ENCODE measurements at regions not wholly inside any gene's neighbourhood (a gene's known extent, or its start where the extent isn't known, plus 50 kb on each side); places are given as distances from the start of the nearest gene placed in this dataset.

- Mint-ChIP-seq H3K27me3 (ENCODE audit: unreplicated experiment) (peaks cover 45% of the 10 kb centered on the region), H3K36me3 (ENCODE audit: unreplicated experiment) (no peaks in the 10 kb centered on the region), H3K27ac (ENCODE audit: unreplicated experiment) (no peak overlapping the region), H3K4me3 (ENCODE audit: unreplicated experiment) (no peak overlapping the region), H3K9me3 (ENCODE audit: unreplicated experiment) (no peaks in the 10 kb centered on the region), H3K4me1 (ENCODE audit: unreplicated experiment) (peaks cover 7% of the 10 kb centered on the region)
- DNase-seq (ENCODE audit: extremely low spot score, unreplicated experiment): no peak
- no peak for TF ChIP-seq CTCF (IDR thresholded peaks at IDR 0.05)
Measured at GRCh38 chr3:72127224-72127612, 342.3 kb upstream of the PROK2 start.

- Mint-ChIP-seq H3K4me3 (ENCODE audit: unreplicated experiment) (no peak overlapping the region), H3K4me1 (ENCODE audit: unreplicated experiment) (peaks cover 7% of the 10 kb centered on the region), H3K9me3 (ENCODE audit: unreplicated experiment) (no peaks in the 10 kb centered on the region), H3K36me3 (ENCODE audit: unreplicated experiment) (no peaks in the 10 kb centered on the region), H3K27ac (ENCODE audit: unreplicated experiment) (no peak overlapping the region), H3K27me3 (ENCODE audit: unreplicated experiment) (peaks cover 47% of the 10 kb centered on the region)
- TF ChIP-seq CTCF (IDR thresholded peaks at IDR 0.05): no peak
- no peak for DNase-seq (ENCODE audit: extremely low spot score, unreplicated experiment)
Measured at GRCh38 chr3:72126441-72127223, 341.7 kb upstream of the PROK2 start.

GRCh38 chr3:72123908-72124441, 339.0 kb upstream of the PROK2 start:
- H3K9me3 Mint-ChIP-seq (ENCODE audit: unreplicated experiment): no peaks in the 10 kb centered on the region
- H3K4me1 Mint-ChIP-seq (ENCODE audit: unreplicated experiment): peaks cover 7% of the 10 kb centered on the region
- no peak for DNase-seq (ENCODE audit: extremely low spot score, unreplicated experiment)
- H3K27me3 Mint-ChIP-seq (ENCODE audit: unreplicated experiment): peaks cover 41% of the 10 kb centered on the region
- TF ChIP-seq CTCF (IDR thresholded peaks at IDR 0.05): no peak
- H3K27ac Mint-ChIP-seq (ENCODE audit: unreplicated experiment): no peak overlapping the region
- H3K4me3 Mint-ChIP-seq (ENCODE audit: unreplicated experiment): no peak overlapping the region
- H3K36me3 Mint-ChIP-seq (ENCODE audit: unreplicated experiment): no peaks in the 10 kb centered on the region

GRCh38 chr3:72120806-72121778, 336.1 kb upstream of the PROK2 start:
- peaks cover 7% of the 10 kb centered on the region for H3K4me1 Mint-ChIP-seq (ENCODE audit: unreplicated experiment)
- DNase-seq (ENCODE audit: extremely low spot score, unreplicated experiment): no peak
- no peak for TF ChIP-seq CTCF (IDR thresholded peaks at IDR 0.05)
- H3K36me3 Mint-ChIP-seq (ENCODE audit: unreplicated experiment): no peaks in the 10 kb centered on the region
- H3K27ac Mint-ChIP-seq (ENCODE audit: unreplicated experiment): no peak overlapping the region
- peaks cover 27% of the 10 kb centered on the region for H3K27me3 Mint-ChIP-seq (ENCODE audit: unreplicated experiment)
- no peaks in the 10 kb centered on the region for H3K9me3 Mint-ChIP-seq (ENCODE audit: unreplicated experiment)
- no peak overlapping the region for H3K4me3 Mint-ChIP-seq (ENCODE audit: unreplicated experiment)

- Mint-ChIP-seq H3K9me3 (ENCODE audit: unreplicated experiment) (no peaks in the 10 kb centered on the region), H3K27me3 (ENCODE audit: unreplicated experiment) (peaks cover 21% of the 10 kb centered on the region), H3K4me3 (ENCODE audit: unreplicated experiment) (no peak overlapping the region), H3K27ac (ENCODE audit: unreplicated experiment) (no peak overlapping the region), H3K36me3 (ENCODE audit: unreplicated experiment) (no peaks in the 10 kb centered on the region), H3K4me1 (ENCODE audit: unreplicated experiment) (peaks cover 7% of the 10 kb centered on the region)
- DNase-seq (ENCODE audit: extremely low spot score, unreplicated experiment): no peak
- TF ChIP-seq CTCF (IDR thresholded peaks at IDR 0.05): no peak
Measured at GRCh38 chr3:72120039-72120438, 335.1 kb upstream of the PROK2 start.

Measured in osteocyte (in vitro differentiated cells).